GM18517 (cell line): ENCODE measurements at regions not wholly inside any gene's neighbourhood (a gene's known extent, or its start where the extent isn't known, plus 50 kb on each side); places are given as distances from the start of the nearest gene placed in this dataset.

Source experiments
- ATAC-seq: cut with Tn5 transposase; IDR thresholded peaks from one replicate; pipeline ENCODE4 v1.9.1; 2021; ENCODE audit warnings: mild to moderate bottlenecking, moderate library complexity; ENCODE audit not compliant: unreplicated experiment

GRCh38 chr6:134117409-134117808 lies 65.0 kb upstream of the SLC2A12 start:
- no peak for ATAC-seq

GRCh38 chr6:134115715-134116074 lies 63.3 kb upstream of the SLC2A12 start:
- ATAC-seq = no peak

GRCh38 chr6:134114918-134115714 lies 62.7 kb upstream of the SLC2A12 start:
- ATAC-seq = no peak

- ATAC-seq = no peak
These were observed 62.1 kb upstream of the SLC2A12 start for GRCh38 chr6:134114489-134114888.

GRCh38 chr6:134111726-134112125 lies 59.3 kb upstream of the SLC2A12 start:
- ATAC-seq = no peak

GRCh38 chr6:134111062-134111677 lies 58.7 kb upstream of the SLC2A12 start:
- ATAC-seq = peak; percentile 74

GRCh38 chr6:134106702-134107101 lies 54.3 kb upstream of the SLC2A12 start:
- ATAC-seq = no peak

- ATAC-seq = no peak
These were observed 53.5 kb upstream of the SLC2A12 start for GRCh38 chr6:134105940-134106339.

- no peak for ATAC-seq
These were observed 50.6 kb upstream of the SLC2A12 start for GRCh38 chr6:134103006-134103405.
